Stomach (tissue), 4 donors: ENCODE measurements at regions not wholly inside any gene's neighbourhood (a gene's known extent, or its start where the extent isn't known, plus 50 kb on each side); places are given as distances from the start of the nearest gene placed in this dataset.

Source experiments
- CTCF ChIP-seq, 7 experiments: fragments of 450-650 bp in 4 of 7; fragments of 200-600 bp in 3 of 7; sonication (generic) in 3 of 7; IDR thresholded peaks; one replicate each; pipeline ENCODE4 v1.5.1; 2016 to 2019; ENCODE audit warnings: antibody characterized with exemption in 7 of 7, control low read depth in 2 of 7, mild to moderate bottlenecking in 1 of 7
- EP300 ChIP-seq: sonication (generic); formaldehyde crosslinking; IDR thresholded peaks from one replicate; pipeline ENCODE4 v1.6.1; 2017; ENCODE audit warnings: antibody characterized with exemption

GRCh38 chr5:12557012-12557411, 652.8 kb upstream of the CTNND2 start:
- TF ChIP-seq CTCF (IDR thresholded peaks at IDR 0.05) = no peak
- no peak for TF ChIP-seq EP300
